Neural cell (in vitro differentiated cells): ENCODE measurements at regions not wholly inside any gene's neighbourhood (a gene's known extent, or its start where the extent isn't known, plus 50 kb on each side); places are given as distances from the start of the nearest gene placed in this dataset.

ENCODE experiments used
- H2AFZ ChIP-seq: fragments of 200-600, 300-800 bp; sonication (generic), shearing (Covaris generic); 2 replicates; pipeline ENCODE4 v1.6.0; 2014; ENCODE audit warnings: low read depth, mild to moderate bottlenecking, antibody characterized with exemption, low read length, moderate library complexity
- H3F3A ChIP-seq: fragments of 200-600 bp; shearing (Covaris generic); 2 replicates; pipeline ENCODE4 v1.6.1; 2016; ENCODE audit warnings: mild to moderate bottlenecking, moderate library complexity, mixed read lengths, antibody characterized with exemption, low read length; ENCODE audit not compliant: insufficient read depth, poor library complexity, severe bottlenecking
- H3K27ac ChIP-seq: fragments of 200-600, 300-800 bp; sonication (generic), shearing (Covaris generic); 2 replicates; pipeline ENCODE4 v1.5.1; 2014; ENCODE audit warnings: mild to moderate bottlenecking, low read length, moderate library complexity
- H3K27me3 ChIP-seq: fragments of 300-800, 200-600 bp; sonication (generic), shearing (Covaris generic); 2 replicates; pipeline ENCODE4 v1.6.0; 2014; ENCODE audit warnings: mild to moderate bottlenecking, low read depth, low read length, moderate library complexity; ENCODE audit not compliant: insufficient read depth
- H3K36me3 ChIP-seq: fragments of 300-800, 200-600 bp; sonication (generic), shearing (Covaris generic); 2 replicates; pipeline ENCODE4 v1.5.1; 2014; ENCODE audit warnings: mild to moderate bottlenecking, antibody characterized with exemption, low read length, moderate library complexity; ENCODE audit not compliant: insufficient read depth
- H3K4me2 ChIP-seq: fragments of 300-800, 200-600 bp; sonication (generic), shearing (Covaris generic); 2 replicates; pipeline ENCODE4 v1.6.0; 2014; ENCODE audit warnings: mild to moderate bottlenecking, low read length
- H3K4me3 ChIP-seq: fragments of 300-800, 200-600 bp; sonication (generic), shearing (Covaris generic); 2 replicates; pipeline ENCODE4 v1.5.1; 2014; ENCODE audit warnings: mild to moderate bottlenecking, low read length, moderate library complexity
- H3K79me2 ChIP-seq: fragments of 200-600 bp; shearing (Covaris generic); replicated peaks from 2 replicates; pipeline ENCODE4 v1.6.0; 2014; ENCODE audit warnings: mild to moderate bottlenecking, low read length, moderate library complexity; ENCODE audit not compliant: insufficient read depth
- H3K9ac ChIP-seq: fragments of 300-800, 200-600 bp; sonication (generic), shearing (Covaris generic); 2 replicates; pipeline ENCODE4 v1.6.1; 2016; ENCODE audit warnings: mild to moderate bottlenecking, low read length, mixed read lengths
- H3K9me2 ChIP-seq: fragments of 200-600 bp; shearing (Covaris generic); 2 replicates; pipeline ENCODE4 v1.6.1; 2016; ENCODE audit warnings: mild to moderate bottlenecking, low read length, mixed read lengths; ENCODE audit not compliant: insufficient read depth
- H3K9me3 ChIP-seq: fragments of 200-600, 300-800 bp; sonication (generic), shearing (Covaris generic); 2 replicates; pipeline ENCODE4 v1.6.1; 2016; ENCODE audit warnings: mild to moderate bottlenecking, mixed run types, low read length, moderate library complexity, mixed read lengths
- H4K20me1 ChIP-seq: fragments of 200-600 bp; shearing (Covaris generic); 2 replicates; pipeline ENCODE4 v1.6.1; 2016; ENCODE audit warnings: mild to moderate bottlenecking, mixed run types; ENCODE audit not compliant: insufficient read depth
- CTCF ChIP-seq: fragments of 450-650 bp; IDR thresholded peaks from 2 replicates; pipeline ENCODE4 v1.5.1; 2014; ENCODE audit warnings: antibody characterized with exemption, mild to moderate bottlenecking, moderate library complexity; ENCODE audit not compliant: poor library complexity, severe bottlenecking
- EP300 ChIP-seq: fragments of 450-650 bp; conservative IDR thresholded peaks from 2 replicates; pipeline ENCODE4 v1.6.1; 2014; ENCODE audit warnings: antibody characterized with exemption, mild to moderate bottlenecking, moderate library complexity; ENCODE audit not compliant: poor library complexity, severe bottlenecking
- EZH2 ChIP-seq: fragments of 200-600, 300-800 bp; shearing (Covaris generic), sonication (generic); IDR thresholded peaks from 2 replicates; pipeline ENCODE4 v1.6.1; 2014; ENCODE audit warnings: antibody characterized with exemption, low read length, borderline replicate concordance, mild to moderate bottlenecking; ENCODE audit not compliant: insufficient read depth, poor library complexity, severe bottlenecking
- POLR2AphosphoS5 ChIP-seq: IDR thresholded peaks from 2 replicates; pipeline ENCODE4 v1.6.1; 2012
- RAD21 ChIP-seq: fragments of 450-650 bp; conservative IDR thresholded peaks from 2 replicates; pipeline ENCODE4 v1.6.1; 2014; ENCODE audit warnings: antibody characterized with exemption, mild to moderate bottlenecking, moderate library complexity
- REST ChIP-seq: IDR thresholded peaks from 2 replicates; pipeline ENCODE4 v1.6.1; 2012; ENCODE audit warnings: borderline replicate concordance
- SMC3 ChIP-seq: fragments of 450-650 bp; conservative IDR thresholded peaks from 2 replicates; pipeline ENCODE4 v1.6.1; 2014; ENCODE audit warnings: antibody characterized with exemption, mild to moderate bottlenecking, moderate library complexity; ENCODE audit not compliant: poor library complexity
- TAF1 ChIP-seq: IDR thresholded peaks from 2 replicates; pipeline ENCODE4 v1.6.1; 2012; ENCODE audit warnings: low read depth

- H2AFZ ChIP-seq: no peak overlapping the region
- no peaks in the 10 kb centered on the region for H3F3A ChIP-seq
- no peak overlapping the region for H3K4me3 ChIP-seq
- H3K36me3 ChIP-seq: no peaks in the 10 kb centered on the region
- H3K4me2 ChIP-seq: no peak overlapping the region
- no peaks in the 10 kb centered on the region for H3K9me3 ChIP-seq
- no peaks in the 10 kb centered on the region for H3K9me2 ChIP-seq
- no peaks in the 10 kb centered on the region for H3K27me3 ChIP-seq
- no peaks in the 10 kb centered on the region for H4K20me1 ChIP-seq
- H3K27ac ChIP-seq: no peak overlapping the region
- no peaks in the 10 kb centered on the region for H3K79me2 ChIP-seq
- no peak overlapping the region for H3K9ac ChIP-seq
- TF ChIP-seq REST (no peak), RAD21 (no peak), EZH2 (no peak), SMC3 (no peak)
These were observed 76.2 kb upstream of the KSR1 start for GRCh38 chr17:27379888-27380533.

GRCh38 chr17:27380551-27380950 lies 75.7 kb upstream of the KSR1 start:
- H3K27me3 ChIP-seq: no peaks in the 10 kb centered on the region
- no peak overlapping the region for H3K4me3 ChIP-seq
- H3K4me2 ChIP-seq: no peak overlapping the region
- no peaks in the 10 kb centered on the region for H3F3A ChIP-seq
- H3K27ac ChIP-seq: no peak overlapping the region
- H2AFZ ChIP-seq: no peak overlapping the region
- no peaks in the 10 kb centered on the region for H3K9me2 ChIP-seq
- TF ChIP-seq RAD21: no peak
- no peaks in the 10 kb centered on the region for H3K9me3 ChIP-seq
- H4K20me1 ChIP-seq: no peaks in the 10 kb centered on the region
- no peak overlapping the region for H3K9ac ChIP-seq
- no peaks in the 10 kb centered on the region for H3K79me2 ChIP-seq
- H3K36me3 ChIP-seq: no peaks in the 10 kb centered on the region

GRCh38 chr17:27381007-27381501 lies 75.2 kb upstream of the KSR1 start:
- no peak for TF ChIP-seq EP300
- no peak for TF ChIP-seq POLR2AphosphoS5
- TF ChIP-seq CTCF: peak; percentile 21
- no peak for TF ChIP-seq EZH2
- no peak for TF ChIP-seq TAF1
- TF ChIP-seq REST: no peak
- Histone ChIP-seq H3K9me2 (no peaks in the 10 kb centered on the region), H3K27ac (no peak overlapping the region), H3K4me3 (no peak overlapping the region), H3K36me3 (no peaks in the 10 kb centered on the region), H3K79me2 (no peaks in the 10 kb centered on the region), H3F3A (no peaks in the 10 kb centered on the region), H3K27me3 (no peaks in the 10 kb centered on the region), H3K9me3 (no peaks in the 10 kb centered on the region), H3K9ac (no peak overlapping the region), H4K20me1 (no peaks in the 10 kb centered on the region), H2AFZ (no peak overlapping the region), H3K4me2 (no peak overlapping the region)
